ENCODE measurements at regions not wholly inside any gene's neighbourhood (a gene's known extent, or its start where the extent isn't known, plus 50 kb on each side); places are given as distances from the start of the nearest gene placed in this dataset.

- TF ChIP-seq, protein P1, sequence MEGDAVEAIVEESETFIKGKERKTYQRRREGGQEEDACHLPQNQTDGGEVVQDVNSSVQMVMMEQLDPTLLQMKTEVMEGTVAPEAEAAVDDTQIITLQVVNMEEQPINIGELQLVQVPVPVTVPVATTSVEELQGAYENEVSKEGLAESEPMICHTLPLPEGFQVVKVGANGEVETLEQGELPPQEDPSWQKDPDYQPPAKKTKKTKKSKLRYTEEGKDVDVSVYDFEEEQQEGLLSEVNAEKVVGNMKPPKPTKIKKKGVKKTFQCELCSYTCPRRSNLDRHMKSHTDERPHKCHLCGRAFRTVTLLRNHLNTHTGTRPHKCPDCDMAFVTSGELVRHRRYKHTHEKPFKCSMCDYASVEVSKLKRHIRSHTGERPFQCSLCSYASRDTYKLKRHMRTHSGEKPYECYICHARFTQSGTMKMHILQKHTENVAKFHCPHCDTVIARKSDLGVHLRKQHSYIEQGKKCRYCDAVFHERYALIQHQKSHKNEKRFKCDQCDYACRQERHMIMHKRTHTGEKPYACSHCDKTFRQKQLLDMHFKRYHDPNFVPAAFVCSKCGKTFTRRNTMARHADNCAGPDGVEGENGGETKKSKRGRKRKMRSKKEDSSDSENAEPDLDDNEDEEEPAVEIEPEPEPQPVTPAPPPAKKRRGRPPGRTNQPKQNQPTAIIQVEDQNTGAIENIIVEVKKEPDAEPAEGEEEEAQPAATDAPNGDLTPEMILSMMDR (IDR thresholded peaks at IDR 0.05; ENCODE audit: poor library complexity) = no peak
- TF ChIP-seq EZH2 (IDR thresholded peaks at IDR 0.05; ENCODE audit: borderline replicate concordance) (no peak), EZH2phosphoT487 (IDR thresholded peaks at IDR 0.05; ENCODE audit: low read depth, severe bottlenecking, unreplicated experiment) (no peak)
Measured at GRCh38 chr5:162227075-162227474, 159.5 kb downstream of the GABRG2 start.
